ENCODE measurements at regions not wholly inside any gene's neighbourhood (a gene's known extent, or its start where the extent isn't known, plus 50 kb on each side); places are given as distances from the start of the nearest gene placed in this dataset.

- 0% methylated on average over 1 of the region's 2 CpGs for WGBS (ENCODE audit: insufficient coverage, low coverage, missing lambda C conversion rate)
- CTCF ChIA-PET (ENCODE audit: low intra/inter-chr PET ratio), result no interaction called here
- TF ChIP-seq MXD1 (CRISPR knock-in tag; IDR thresholded peaks at IDR 0.05; ENCODE audit: borderline replicate concordance, poor library complexity, severe bottlenecking) (no peak), ZFP30 (CRISPR knock-in tag; IDR thresholded peaks at IDR 0.05; ENCODE audit: borderline replicate concordance) (no peak), RREB1 (CRISPR knock-in tag; IDR thresholded peaks at IDR 0.05) (no peak), ZNF224 (CRISPR knock-in tag; IDR thresholded peaks at IDR 0.05) (no peak), MCM3 (IDR thresholded peaks at IDR 0.05) (no peak), ZNF609 (CRISPR knock-in tag; IDR thresholded peaks at IDR 0.05; ENCODE audit: borderline replicate concordance) (no peak), ZNF347 (CRISPR knock-in tag; IDR thresholded peaks at IDR 0.05; ENCODE audit: low read depth) (no peak), ZNF696 (CRISPR knock-in tag; conservative IDR thresholded peaks at IDR 0.05) (no peak), NELFE (IDR thresholded peaks at IDR 0.05; ENCODE audit: insufficient read depth, insufficient read length) (no peak), ZNF217 (CRISPR knock-in tag; IDR thresholded peaks at IDR 0.05) (no peak), ZNF263 (CRISPR knock-in tag; IDR thresholded peaks at IDR 0.05; ENCODE audit: borderline replicate concordance) (no peak), SUPT5H (IDR thresholded peaks at IDR 0.05) (no peak)
Measured at GRCh38 chrX:20968996-20969395, 405.2 kb upstream of the CNKSR2 start.

More at GRCh38 chrX:20968996-20969395, 405.2 kb upstream of the CNKSR2 start:
- no peak for DNase-seq (ENCODE audit: extremely low read depth in 1 of 4, low spot score in 3 of 4)
- Histone ChIP-seq H3K36me3 (ENCODE audit: control insufficient read depth, insufficient read depth, low read length) (no peaks in the 10 kb centered on the region), H2AFZ (ENCODE audit: low read depth, low read length) (no peak overlapping the region), H3K79me2 (ENCODE audit: control insufficient read depth, insufficient read depth, low read length) (no peaks in the 10 kb centered on the region), H4K20me1 (replicated peaks; ENCODE audit: control insufficient read depth, insufficient read depth, low read length) (no peaks in the 10 kb centered on the region), H3K4me2 (ENCODE audit: insufficient read depth, low read length) (no peak overlapping the region), H3K4me3 (no peak overlapping the region), H3K27ac (ENCODE audit: extremely low read depth, low read depth, low read length) (no peak overlapping the region), H3K27me3 (ENCODE audit: control insufficient read depth in 2 of 2, insufficient read depth in 2 of 2, low read length in 2 of 2) (no peaks in the 10 kb centered on the region), H3K9ac (ENCODE audit: insufficient read depth in 1 of 2, low read depth in 2 of 2, low read length in 2 of 2) (no peak overlapping the region), H3K9me3 (replicated peaks; ENCODE audit: control insufficient read depth, insufficient read depth, low read depth, low read length) (no peaks in the 10 kb centered on the region), H3K4me1 (replicated peaks in 1 of 2; ENCODE audit: control insufficient read depth in 2 of 2, insufficient read depth in 2 of 2, low read length in 2 of 2) (no peaks in the 10 kb centered on the region), H3K9me1 (ENCODE audit: control insufficient read depth, insufficient read depth, low read length) (no peaks in the 10 kb centered on the region)
- no peak for FAIRE-seq
- POLR2A ChIA-PET, result no interaction called here
- intact Hi-C loops (cut with micrococcal nuclease) (no loop called here), in situ Hi-C loops (cut with MboI) (no loop called here)
- no TSS peak for BruUV-seq (replicated peaks)
- ATAC-seq, result no peak

All from K562 (cell line).